Spleen (tissue), 11 donors: ENCODE measurements at regions not wholly inside any gene's neighbourhood (a gene's known extent, or its start where the extent isn't known, plus 50 kb on each side); places are given as distances from the start of the nearest gene placed in this dataset.
"Not testable (repeated sequence)": the region's sequence is repeated elsewhere in the genome, so short reads cannot be mapped to it uniquely, and the experiment has no call there.

ENCODE experiments used
- DNase-seq: peaks from one replicate; pipeline ENCODE4 v3.0.0-alpha.2; 2020
- H3K27ac ChIP-seq, 8 donors: fragments of 200-600 bp; sonication (generic) in 7 of 8; 1 replicate in 4 of 8; 2 replicates in 4 of 8; pipeline versions ENCODE4 v1.5.0 to v1.8.0; 2016 to 2021; ENCODE audit warnings: inconsistent platforms in 4 of 8, mild to moderate bottlenecking in 4 of 8, moderate library complexity in 1 of 8
- H3K27me3 ChIP-seq, 7 donors: fragments of 200-600 bp; sonication (generic) in 6 of 7; replicated peaks in 1 of 7; 1 replicate in 4 of 7; 2 replicates in 3 of 7; pipeline versions ENCODE4 v1.5.0 to v1.8.0; 2016 to 2021; ENCODE audit warnings: inconsistent platforms in 3 of 7, mild to moderate bottlenecking in 1 of 7
- H3K36me3 ChIP-seq, 6 donors: fragments of 200-600 bp; sonication (generic) in 5 of 6; 1 replicate in 4 of 6; 2 replicates in 2 of 6; pipeline versions ENCODE4 v1.5.0 to v1.8.0; 2016 to 2021; ENCODE audit warnings: inconsistent platforms in 2 of 6
- H3K4me1 ChIP-seq, 6 donors: fragments of 200-600 bp; sonication (generic) in 5 of 6; 1 replicate in 3 of 6; 2 replicates in 3 of 6; pipeline versions ENCODE4 v1.5.0 to v1.8.0; 2016 to 2021; ENCODE audit warnings: inconsistent platforms in 3 of 6
- H3K4me3 ChIP-seq, 8 donors: fragments of 200-600 bp; sonication (generic) in 7 of 8; 1 replicate in 4 of 8; 2 replicates in 4 of 8; pipeline versions ENCODE4 v1.5.0 to v1.8.0; 2016 to 2021; ENCODE audit warnings: inconsistent platforms in 4 of 8, mild to moderate bottlenecking in 4 of 8, moderate library complexity in 2 of 8
- H3K9me3 ChIP-seq, 8 donors: fragments of 200-600 bp; sonication (generic) in 7 of 8; 1 replicate in 4 of 8; 2 replicates in 4 of 8; pipeline versions ENCODE4 v1.5.0 to v1.8.0; 2016 to 2021; ENCODE audit warnings: inconsistent platforms in 4 of 8
- CTCF ChIP-seq, 11 experiments: fragments of 200-600 bp in 7 of 11; fragments of 450-650 bp in 4 of 11; sonication (generic) in 4 of 11; IDR thresholded peaks in 8 of 11; conservative IDR thresholded peaks in 3 of 11; 1 replicate in 7 of 11; 2 replicates in 4 of 11; pipeline versions ENCODE4 v1.4.0 to v1.8.0; 2016 to 2021; ENCODE audit warnings: antibody characterized with exemption in 11 of 11, inconsistent platforms in 4 of 11, mild to moderate bottlenecking in 1 of 11
- POLR2A ChIP-seq, 3 donors: fragments of 450-650 bp; IDR thresholded peaks; one replicate each; pipeline ENCODE4 v1.5.1; 2017; ENCODE audit warnings: antibody characterized with exemption in 3 of 3, mild to moderate bottlenecking in 1 of 3
- POLR2AphosphoS5 ChIP-seq, 3 donors: sonication (generic); formaldehyde crosslinking; IDR thresholded peaks; one replicate each; pipeline ENCODE4 v1.5.1; 2017; ENCODE audit warnings: antibody characterized with exemption in 3 of 3
- WGBS, 5 donors: extraction: QIAGEN DNeasy Blood & Tissue Kit in 3 of 5; methylation state at CpG; one replicate each; pipeline versions ENCODE4 v1.1.5 to v1.1.7; 2013 to 2018; 5-methylcytosine and 5-hydroxymethylcytosine counted together
- intact Hi-C: fragments of 100-400 bp; cut with DNase I; formaldehyde crosslinking; loops from one replicate; pipeline ENCODE4 v1.15.0; 2023; ENCODE audit warnings: low total_unique reads
- donor health status: healthy with polysubstance abuse.
- donor health status: DM: no; HTN: no; CAD: no; lungs with moderate emphysema.
- donor health status: DM: no; HTN: no; CAD: no.
- donor health status: Bipolar disorder and iron deficiency.
- donor health status: healthy.
- donor health status: DM: no; HTN: no; CAD: no.
- donor health status: DM: yes; HTN: yes; CAD: no.

GRCh38 chr16:22652463-22652845 lies 141.8 kb downstream of the NPIPB5 start:
- Histone ChIP-seq H3K27ac (no peak overlapping the region), H3K27me3 (peaks cover 0 to 41% (median 6%) of the 10 kb centered on the region in 7 donors), H3K4me3 (no peak overlapping the region), H3K9me3 (peaks cover 0 to 6% (median 0%) of the 10 kb centered on the region in 8 donors), H3K4me1 (no peaks in the 10 kb centered on the region), H3K36me3 (no peaks in the 10 kb centered on the region)
- intact Hi-C loops, result no loop called here
- DNase-seq, result no peak
- no peak for TF ChIP-seq CTCF (IDR thresholded peaks at IDR 0.05 in 8 of 11, conservative IDR thresholded peaks at IDR 0.05 in 3 of 11)
- TF ChIP-seq POLR2A (IDR thresholded peaks at IDR 0.05), result no peak
- TF ChIP-seq POLR2AphosphoS5 (IDR thresholded peaks at IDR 0.05), result no peak
- WGBS, 5 donors, result 84 to 89% (median 86%) methylated on average over 2 of the region's 2 CpGs

GRCh38 chr16:22653876-22654275 lies 143.2 kb downstream of the NPIPB5 start:
- H3K4me1 ChIP-seq, result no peaks in the 10 kb centered on the region
- intact Hi-C loops, result no loop called here

GRCh38 chr16:22656573-22656972 lies 145.9 kb downstream of the NPIPB5 start:
- WGBS, 5 donors, result 82 to 95% (median 93%) methylated on average over 9 of the region's 9 CpGs
- H3K9me3 ChIP-seq, DNase-seq, intact Hi-C loops, H3K36me3 ChIP-seq, H3K4me1 ChIP-seq, H3K4me3 ChIP-seq, H3K27ac ChIP-seq: not testable (repeated sequence)
- peaks cover 0 to 18% (median 5%) of the 10 kb centered on the region in 7 donors for H3K27me3 ChIP-seq

More at GRCh38 chr16:22653876-22654275, 143.2 kb downstream of the NPIPB5 start:
- Histone ChIP-seq H3K4me3 (no peak overlapping the region), H3K27ac (no peak overlapping the region), H3K27me3 (peaks cover 0 to 30% (median 6%) of the 10 kb centered on the region in 7 donors), H3K9me3 (peaks cover 0 to 6% (median 0%) of the 10 kb centered on the region in 8 donors), H3K36me3 (no peaks in the 10 kb centered on the region)
- DNase-seq, result no peak
- TF ChIP-seq POLR2AphosphoS5 (IDR thresholded peaks at IDR 0.05) (no peak), CTCF (IDR thresholded peaks at IDR 0.05 in 8 of 11, conservative IDR thresholded peaks at IDR 0.05 in 3 of 11) (no peak), POLR2A (IDR thresholded peaks at IDR 0.05) (no peak)
- WGBS, 5 donors, result 81 to 89% (median 83%) methylated on average over 6 of the region's 6 CpGs

- Histone ChIP-seq H3K27me3 (peaks cover 0 to 33% (median 0%) of the 10 kb centered on the region in 7 donors), H3K27ac (no peak overlapping the region), H3K4me3 (no peak overlapping the region), H3K9me3 (peaks cover 0 to 4% (median 0%) of the 10 kb centered on the region in 8 donors), H3K4me1 (no peaks in the 10 kb centered on the region), H3K36me3 (no peaks in the 10 kb centered on the region)
- WGBS, 5 donors, result 72 to 79% (median 77%) methylated on average over 4 of the region's 4 CpGs
- no peak for DNase-seq
- TF ChIP-seq CTCF (IDR thresholded peaks at IDR 0.05 in 8 of 11, conservative IDR thresholded peaks at IDR 0.05 in 3 of 11) (no peak), POLR2AphosphoS5 (IDR thresholded peaks at IDR 0.05) (no peak), POLR2A (IDR thresholded peaks at IDR 0.05) (no peak)
- intact Hi-C loops, result no loop called here
Observed at GRCh38 chr16:22659933-22660332, 149.2 kb downstream of the NPIPB5 start.
